A673 (cell line): ENCODE measurements at regions not wholly inside any gene's neighbourhood (a gene's known extent, or its start where the extent isn't known, plus 50 kb on each side); places are given as distances from the start of the nearest gene placed in this dataset.

Source experiments
- BruUV-seq: library from RNA; stranded (reverse); fragments of 400-500 nt; replicated peaks from 2 replicates; lab custom pipeline; 2021; lab: Mats Ljungman, UMichigan
- CTCF ChIA-PET: fragments of 300-600 bp; sonication (Branson Sonifier 250); formaldehyde crosslinking; loops from one replicate; lab custom pipeline; 2022; ENCODE audit warnings: antibody characterized with exemption; lab: Charles Lee
- POLR2A ChIA-PET: fragments of 300-600 bp; sonication (Branson Sonifier 250); formaldehyde crosslinking; loops from one replicate; lab custom pipeline; 2022; ENCODE audit warnings: antibody characterized with exemption; ENCODE audit not compliant: low non-redundant PET; lab: Charles Lee
- DNase-seq: peaks from one replicate; pipeline ENCODE4 v3.0.0-alpha.2; 2015; ENCODE audit warnings: low spot score
- H3K27ac ChIP-seq: fragments of 200-600 bp; sonication (generic); 2 replicates; pipeline ENCODE4 v1.5.1; 2016; ENCODE audit warnings: mixed run types, low read depth, mild to moderate bottlenecking, mixed read lengths, antibody characterized with exemption, low read length; ENCODE audit not compliant: poor library complexity, severe bottlenecking
- H3K27me3 ChIP-seq: fragments of 200-600 bp; sonication (generic); replicated peaks from 2 replicates; pipeline ENCODE4 v1.6.1; 2017; ENCODE audit warnings: mixed run types, low read depth, mild to moderate bottlenecking, mixed read lengths, antibody characterized with exemption, low read length; ENCODE audit not compliant: insufficient read depth, poor library complexity
- H3K36me3 ChIP-seq: fragments of 200-600 bp; sonication (generic); 2 replicates; pipeline ENCODE4 v1.6.1; 2016; ENCODE audit warnings: mixed run types, mild to moderate bottlenecking, mixed read lengths, antibody characterized with exemption, low read length; ENCODE audit not compliant: insufficient read depth, poor library complexity, severe bottlenecking
- H3K4me1 ChIP-seq: fragments of 200-600 bp; sonication (generic); 2 replicates; pipeline ENCODE4 v1.6.1; 2017; ENCODE audit warnings: mixed run types, mild to moderate bottlenecking, mixed read lengths, antibody characterized with exemption, low read length; ENCODE audit not compliant: insufficient read depth, poor library complexity, severe bottlenecking
- H3K4me3 ChIP-seq: fragments of 200-600 bp; sonication (generic); 2 replicates; pipeline ENCODE4 v1.5.1; 2016; ENCODE audit warnings: low read depth, mixed run types, mild to moderate bottlenecking, mixed read lengths, low read length; ENCODE audit not compliant: poor library complexity, severe bottlenecking
- H3K9me3 ChIP-seq: fragments of 200-600 bp; sonication (generic); 2 replicates; pipeline ENCODE4 v1.6.1; 2016; ENCODE audit warnings: mixed run types, low read depth, mild to moderate bottlenecking, mixed read lengths, antibody characterized with exemption, low read length; ENCODE audit not compliant: poor library complexity, severe bottlenecking
- CTCF ChIP-seq: fragments of 300-800, 200-600 bp; sonication (generic); conservative IDR thresholded peaks from 2 replicates; pipeline ENCODE4 v1.5.1; 2017; ENCODE audit warnings: low read depth, mild to moderate bottlenecking, antibody characterized with exemption, low read length, moderate library complexity, mixed read lengths
- EZH2 ChIP-seq: fragments of 200-600 bp; sonication (generic); IDR thresholded peaks from 2 replicates; pipeline ENCODE4 v1.6.1; 2017; ENCODE audit warnings: borderline replicate concordance, low read depth, mild to moderate bottlenecking, mixed read lengths, antibody characterized with exemption, low read length; ENCODE audit not compliant: poor library complexity, severe bottlenecking
- intact Hi-C: fragments of 100-400 bp; cut with micrococcal nuclease; formaldehyde crosslinking; loops from one replicate; pipeline ENCODE4 v1.10.0; 2022; ENCODE audit not compliant: unreplicated experiment

DNA sequence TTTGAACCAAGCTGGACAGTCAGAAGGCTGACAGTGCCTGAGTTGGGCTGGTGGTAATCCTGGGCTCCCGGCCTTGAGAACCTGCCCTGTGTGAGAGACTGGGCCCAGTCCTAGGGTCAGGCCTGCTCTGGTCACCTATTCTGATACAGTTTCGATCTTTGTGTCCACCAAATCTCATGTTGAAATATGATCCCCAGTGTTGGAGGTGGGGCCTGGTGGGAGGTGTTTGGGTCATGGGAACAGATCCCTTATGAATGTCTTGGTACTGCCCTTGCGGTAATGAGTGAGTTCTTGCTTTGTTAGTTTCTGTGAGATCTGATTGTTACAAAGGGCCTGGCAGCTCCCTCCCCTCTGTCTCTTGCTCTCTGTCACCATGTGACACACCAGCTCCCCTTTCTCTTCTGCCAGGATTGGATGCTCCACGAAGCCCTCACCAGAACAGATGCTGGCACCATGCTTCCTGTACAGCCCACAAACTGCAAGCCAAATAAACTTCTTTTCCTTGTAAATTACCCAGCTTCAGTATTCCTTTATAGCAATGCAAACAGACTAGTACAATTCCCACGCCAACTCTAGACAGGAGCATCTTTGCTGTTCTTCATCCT lies 111.8 kb upstream of the ZNF438 start:
- Histone ChIP-seq H3K36me3 (no peaks in the 10 kb centered on the region), H3K4me3 (no peak overlapping the region), H3K4me1 (no peaks in the 10 kb centered on the region), H3K27ac (no peak overlapping the region), H3K9me3 (no peaks in the 10 kb centered on the region), H3K27me3 (no peaks in the 10 kb centered on the region)
- TF ChIP-seq EZH2, result no peak
- ChIA-PET CTCF (no interaction called here), POLR2A (no interaction called here)
- BruUV-seq, result no TSS peak
- intact Hi-C loops, result no loop called here
- DNase-seq, result no peak

DNA sequence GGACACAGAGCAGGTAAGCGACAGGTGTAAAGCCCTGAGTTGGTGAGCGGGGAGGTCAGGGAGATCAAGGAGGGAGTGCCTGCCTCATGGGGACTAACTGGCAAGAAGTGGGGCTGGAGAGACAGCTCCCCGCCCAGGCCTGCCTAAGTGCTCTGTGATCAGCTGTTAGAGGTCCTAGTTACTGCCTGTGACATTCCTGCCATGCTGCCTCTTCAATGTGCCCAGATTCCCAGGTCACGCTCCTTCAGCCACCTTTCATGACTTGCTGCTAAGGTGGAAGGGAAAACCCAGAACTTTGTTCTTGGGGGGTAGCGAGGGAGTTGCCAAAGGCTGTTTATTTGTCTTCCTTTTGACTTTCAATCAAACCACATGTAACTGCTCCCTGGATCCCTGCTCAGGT lies 114.3 kb upstream of the ZNF438 start:
- no peak overlapping the region for H3K27ac ChIP-seq
- POLR2A ChIA-PET, result no interaction called here
- TF ChIP-seq CTCF (no peak), EZH2 (no peak)
- no TSS peak for BruUV-seq
- H3K27me3 ChIP-seq, result no peaks in the 10 kb centered on the region
- no peak overlapping the region for H3K4me3 ChIP-seq
- H3K9me3 ChIP-seq, result no peaks in the 10 kb centered on the region
- H3K4me1 ChIP-seq, result no peaks in the 10 kb centered on the region
- intact Hi-C loops, result no loop called here
- DNase-seq, result no peak
- CTCF ChIA-PET, result no interaction called here
- H3K36me3 ChIP-seq, result no peaks in the 10 kb centered on the region

DNA sequence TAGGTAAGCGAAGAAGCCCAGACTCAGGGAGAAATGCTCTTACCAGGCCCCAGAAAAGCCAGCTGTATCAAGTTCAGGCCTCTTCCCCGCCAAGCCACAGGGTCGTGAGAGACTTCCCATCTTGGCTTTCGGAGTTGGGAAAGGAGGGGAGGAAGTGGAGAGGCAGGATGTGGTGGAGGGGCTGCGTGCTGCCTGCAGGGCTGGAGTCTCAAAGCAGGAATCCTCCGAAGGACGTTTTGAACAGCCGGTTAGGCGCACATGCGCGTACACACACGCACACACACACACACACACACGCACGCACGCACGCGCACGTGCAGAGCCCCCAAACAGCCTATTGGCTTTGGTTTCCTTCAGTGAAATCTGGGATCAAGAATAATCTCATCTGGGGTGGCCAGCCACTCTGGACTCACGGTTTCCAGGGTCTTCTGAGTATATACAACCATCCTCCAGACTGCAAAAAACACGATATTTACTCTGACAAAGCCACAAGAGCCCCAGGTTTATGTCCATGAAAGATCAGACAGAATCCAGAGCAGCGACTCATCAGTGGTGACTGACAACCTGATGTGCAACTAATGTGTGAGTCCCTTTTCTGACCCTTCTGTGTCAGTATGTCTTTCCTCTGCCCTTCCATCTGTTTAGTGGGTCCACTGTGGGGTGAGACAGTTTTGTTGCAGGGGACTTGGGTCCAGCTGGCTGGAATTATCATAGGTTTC lies 115.0 kb upstream of the ZNF438 start:
- no peak overlapping the region for H3K27ac ChIP-seq
- H3K4me1 ChIP-seq, result no peaks in the 10 kb centered on the region
- no peaks in the 10 kb centered on the region for H3K36me3 ChIP-seq
- no peaks in the 10 kb centered on the region for H3K9me3 ChIP-seq
- no TSS peak for BruUV-seq
- CTCF ChIA-PET, result no interaction called here
- no peak for TF ChIP-seq CTCF
- TF ChIP-seq EZH2, result no peak
- no peak for DNase-seq
- H3K4me3 ChIP-seq, result no peak overlapping the region
- no peaks in the 10 kb centered on the region for H3K27me3 ChIP-seq
- intact Hi-C loops, result no loop called here
- POLR2A ChIA-PET, result no interaction called here
